Gastroesophageal sphincter (tissue), 3 donors: ENCODE measurements at regions not wholly inside any gene's neighbourhood (a gene's known extent, or its start where the extent isn't known, plus 50 kb on each side); places are given as distances from the start of the nearest gene placed in this dataset.

Source experiments
- CTCF ChIP-seq, 4 experiments: fragments of 200-600 bp in 2 of 4; fragments of 450-650 bp in 2 of 4; sonication (generic) in 1 of 4; IDR thresholded peaks; one replicate each; pipeline ENCODE4 v1.5.1; 2017 to 2019; ENCODE audit warnings: antibody characterized with exemption in 4 of 4, mild to moderate bottlenecking in 2 of 4, moderate library complexity in 2 of 4
- POLR2AphosphoS5 ChIP-seq: sonication (generic); formaldehyde crosslinking; IDR thresholded peaks from one replicate; pipeline ENCODE4 v1.6.1; 2017; ENCODE audit warnings: antibody characterized with exemption

GRCh38 chr5:74301576-74301975 lies 339.0 kb downstream of the ENC1 start:
- TF ChIP-seq POLR2AphosphoS5, result no peak
- TF ChIP-seq CTCF (IDR thresholded peaks at IDR 0.05), result no peak
